ENCODE measurements at regions not wholly inside any gene's neighbourhood (a gene's known extent, or its start where the extent isn't known, plus 50 kb on each side); places are given as distances from the start of the nearest gene placed in this dataset.
"Not testable (repeated sequence)": the region's sequence is repeated elsewhere in the genome, so short reads cannot be mapped to it uniquely, and the experiment has no call there.

DNA sequence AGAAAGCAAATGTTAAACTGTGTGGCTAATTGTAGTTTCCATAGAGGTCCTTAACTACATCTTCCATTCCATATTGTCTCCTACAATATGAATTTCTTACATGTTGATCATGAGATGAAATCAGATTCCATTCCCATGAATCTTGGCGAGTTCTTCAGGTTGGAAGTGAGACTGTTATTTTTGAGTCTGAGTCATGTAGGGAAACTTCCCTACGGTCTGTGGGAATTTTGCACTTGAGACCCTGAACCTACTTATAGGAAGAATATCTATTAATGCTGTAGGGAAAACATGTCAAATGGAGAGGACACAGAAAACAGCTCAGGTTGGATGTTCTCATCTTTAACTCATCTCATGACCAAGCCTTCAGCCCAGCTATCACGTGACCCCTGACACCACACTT is 1226.0 kb downstream of the CDY2B start:
- Histone ChIP-seq H3K9me3 (no peaks in the 10 kb centered on the region), H3K4me1 (no peaks in the 10 kb centered on the region), H3K27ac (no peak overlapping the region), H3K4me3 (replicated peaks in 1 of 3) (no peak overlapping the region), H3K27me3 (no peaks in the 10 kb centered on the region), H3K36me3 (no peaks in the 10 kb centered on the region)
- 78 to 83% methylated on average over 3 of the region's 3 CpGs for WGBS, 2 donors
- intact Hi-C loops (cut with DNase I): no loop called here
- no peak for DNase-seq
- TF ChIP-seq POLR2A (IDR thresholded peaks at IDR 0.05): no peak
- TF ChIP-seq, protein P1, sequence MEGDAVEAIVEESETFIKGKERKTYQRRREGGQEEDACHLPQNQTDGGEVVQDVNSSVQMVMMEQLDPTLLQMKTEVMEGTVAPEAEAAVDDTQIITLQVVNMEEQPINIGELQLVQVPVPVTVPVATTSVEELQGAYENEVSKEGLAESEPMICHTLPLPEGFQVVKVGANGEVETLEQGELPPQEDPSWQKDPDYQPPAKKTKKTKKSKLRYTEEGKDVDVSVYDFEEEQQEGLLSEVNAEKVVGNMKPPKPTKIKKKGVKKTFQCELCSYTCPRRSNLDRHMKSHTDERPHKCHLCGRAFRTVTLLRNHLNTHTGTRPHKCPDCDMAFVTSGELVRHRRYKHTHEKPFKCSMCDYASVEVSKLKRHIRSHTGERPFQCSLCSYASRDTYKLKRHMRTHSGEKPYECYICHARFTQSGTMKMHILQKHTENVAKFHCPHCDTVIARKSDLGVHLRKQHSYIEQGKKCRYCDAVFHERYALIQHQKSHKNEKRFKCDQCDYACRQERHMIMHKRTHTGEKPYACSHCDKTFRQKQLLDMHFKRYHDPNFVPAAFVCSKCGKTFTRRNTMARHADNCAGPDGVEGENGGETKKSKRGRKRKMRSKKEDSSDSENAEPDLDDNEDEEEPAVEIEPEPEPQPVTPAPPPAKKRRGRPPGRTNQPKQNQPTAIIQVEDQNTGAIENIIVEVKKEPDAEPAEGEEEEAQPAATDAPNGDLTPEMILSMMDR (IDR thresholded peaks at IDR 0.05): no peak

DNA sequence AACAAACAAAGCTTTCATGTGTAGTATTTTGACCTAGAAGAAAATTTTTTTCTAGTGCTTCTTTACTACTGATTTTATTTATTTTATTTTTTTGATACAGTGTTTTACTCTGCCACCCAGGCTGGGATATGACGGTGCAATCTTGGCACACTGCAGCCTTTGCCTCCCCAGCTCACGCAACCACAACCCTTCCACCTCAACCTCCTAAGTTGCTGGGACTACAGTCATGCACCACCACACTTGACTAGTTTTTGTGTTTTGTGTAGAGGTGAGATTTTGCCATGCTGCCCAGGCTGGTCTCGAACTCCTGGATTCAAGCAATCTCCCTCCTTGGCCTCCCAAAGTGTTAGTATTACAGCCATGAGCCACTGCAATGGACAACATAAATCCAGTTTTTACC is 1234.0 kb downstream of the CDY2B start:
- TF ChIP-seq POLR2A (IDR thresholded peaks at IDR 0.05): no peak
- TF ChIP-seq, protein P1 (IDR thresholded peaks at IDR 0.05): no peak

DNA sequence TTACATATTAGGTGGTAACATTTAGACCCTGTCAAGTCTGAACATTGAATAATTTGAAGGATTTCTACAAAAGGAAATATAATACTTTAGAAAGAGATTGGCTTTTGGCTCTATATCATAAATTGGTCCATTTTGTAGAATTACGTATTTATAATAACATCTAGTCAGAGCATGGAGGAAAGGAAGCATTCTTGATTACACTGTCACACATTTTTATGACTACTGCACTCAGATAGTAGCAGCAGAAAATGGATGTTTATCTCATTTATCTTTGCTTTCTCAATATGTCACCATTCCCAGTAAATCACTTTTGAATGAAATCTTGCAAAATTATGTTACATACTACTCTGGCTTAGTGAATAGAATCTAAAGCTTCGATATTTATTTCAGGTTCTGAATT is 1234.6 kb downstream of the CDY2B start:
- H3K9me3 ChIP-seq: no peaks in the 10 kb centered on the region
- TF ChIP-seq, protein P1 (IDR thresholded peaks at IDR 0.05): no peak
- no peak for TF ChIP-seq POLR2A (IDR thresholded peaks at IDR 0.05)
- no peaks in the 10 kb centered on the region for H3K27me3 ChIP-seq
- H3K4me1 ChIP-seq: no peaks in the 10 kb centered on the region
- intact Hi-C loops (cut with DNase I): no loop called here
- DNase-seq: no peak
- no peak overlapping the region for H3K4me3 ChIP-seq (replicated peaks in 1 of 3)
- no peaks in the 10 kb centered on the region for H3K36me3 ChIP-seq
- H3K27ac ChIP-seq: no peak overlapping the region
- 88 to 93% methylated on average over 2 of the region's 2 CpGs for WGBS, 2 donors

More for the DNA sequence above, 1234.0 kb downstream of the CDY2B start:
- Histone ChIP-seq H3K9me3 (no peaks in the 10 kb centered on the region), H3K4me1 (no peaks in the 10 kb centered on the region), H3K27me3 (no peaks in the 10 kb centered on the region), H3K4me3 (replicated peaks in 1 of 3) (no peak overlapping the region), H3K27ac (no peak overlapping the region), H3K36me3 (no peaks in the 10 kb centered on the region)
- DNase-seq: no peak
- intact Hi-C loops (cut with DNase I): no loop called here
- WGBS, 2 donors: 70% methylated on average over 3 of the region's 3 CpGs

DNA sequence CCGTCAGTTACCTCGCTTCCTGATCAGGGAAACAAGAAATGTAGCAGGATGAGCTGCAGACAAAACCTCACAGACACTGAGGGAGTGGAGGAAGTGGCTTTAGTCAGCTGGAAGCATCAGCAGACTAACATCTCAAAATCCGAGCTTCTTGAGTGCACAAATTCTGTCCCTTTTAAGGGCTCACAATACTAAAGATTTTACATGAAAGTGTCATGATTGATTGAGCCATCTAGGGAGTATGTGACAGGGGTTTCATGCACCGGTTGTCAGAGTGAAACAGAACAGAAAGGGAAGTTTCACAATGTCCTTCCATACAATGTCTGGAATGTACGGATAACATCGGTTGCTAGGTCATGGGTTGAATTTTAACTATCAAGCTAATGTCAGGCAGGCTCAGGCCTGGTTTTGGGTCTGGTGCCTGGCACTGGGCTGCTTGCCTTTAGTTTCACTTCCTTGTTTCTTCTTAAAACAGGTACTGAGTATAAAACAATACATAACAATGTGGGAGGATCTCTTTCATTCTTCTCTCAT is 1235.7 kb downstream of the CDY2B start:
- Histone ChIP-seq H3K36me3 (no peaks in the 10 kb centered on the region), H3K4me3 (replicated peaks in 1 of 3) (no peak overlapping the region), H3K9me3 (no peaks in the 10 kb centered on the region), H3K4me1 (no peaks in the 10 kb centered on the region), H3K27ac (no peak overlapping the region), H3K27me3 (no peaks in the 10 kb centered on the region)
- no peak for TF ChIP-seq POLR2A (IDR thresholded peaks at IDR 0.05)
- TF ChIP-seq, protein P1 (IDR thresholded peaks at IDR 0.05): no peak
- no peak for DNase-seq
- 78 to 86% methylated on average over 4 to 6 of the region's 6 CpGs for WGBS, 2 donors
- intact Hi-C loops (cut with DNase I): no loop called here

DNA sequence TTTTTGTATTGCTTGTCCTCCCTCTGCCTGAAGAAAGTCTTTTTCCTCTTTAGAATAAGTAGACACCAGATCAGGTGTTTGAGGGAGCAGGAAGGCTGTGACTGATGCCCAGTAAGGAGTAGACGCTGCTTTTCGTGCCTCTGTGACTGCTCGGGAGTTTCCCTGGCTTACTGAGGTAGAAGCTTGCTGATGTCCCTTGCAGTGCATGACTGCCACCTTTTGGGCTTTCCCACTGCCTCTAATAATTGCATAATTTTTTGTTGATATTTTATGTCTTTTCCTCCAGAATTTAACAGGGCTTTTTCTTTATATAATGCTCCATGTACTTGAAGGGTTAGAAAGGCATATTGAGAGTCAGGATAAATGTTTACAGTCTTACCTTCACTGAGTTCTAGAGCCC is 1240.2 kb downstream of the CDY2B start:
- Histone ChIP-seq H3K4me1 (no peaks in the 10 kb centered on the region), H3K27ac (no peak overlapping the region), H3K27me3 (no peaks in the 10 kb centered on the region), H3K4me3 (replicated peaks in 1 of 3) (no peak overlapping the region), H3K36me3 (no peaks in the 10 kb centered on the region), H3K9me3 (no peaks in the 10 kb centered on the region)
- TF ChIP-seq POLR2A (IDR thresholded peaks at IDR 0.05): no peak
- TF ChIP-seq, protein P1 (IDR thresholded peaks at IDR 0.05): peak in 2 of 6 experiments; percentile 52 to 63
- peak; percentile 48 to 63 for DNase-seq
- intact Hi-C loops (cut with DNase I): no loop called here
- WGBS, 2 donors: 6 to 17% methylated on average over 3 of the region's 3 CpGs

DNA sequence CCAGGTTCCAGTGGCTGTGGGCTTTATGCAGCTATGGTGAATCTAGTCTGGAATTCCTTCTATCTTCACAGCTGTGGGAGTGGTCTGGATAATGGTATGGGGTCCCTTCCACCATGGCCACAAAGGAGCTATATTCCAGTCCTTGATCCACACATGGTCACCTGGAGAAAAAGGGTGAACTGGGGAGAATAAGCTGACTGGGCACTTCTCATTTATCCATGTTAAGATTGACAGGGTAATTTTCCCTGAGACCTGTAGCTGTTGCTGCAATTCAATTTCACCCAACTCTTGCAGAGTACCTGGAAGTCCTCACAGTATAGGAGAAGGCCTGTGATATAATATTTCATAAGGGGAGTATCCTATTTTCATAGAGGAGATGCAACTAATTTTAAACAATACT is 1241.3 kb downstream of the CDY2B start:
- H3K9me3 ChIP-seq; H3K4me1 ChIP-seq; H3K27me3 ChIP-seq; intact Hi-C loops (cut with DNase I); H3K27ac ChIP-seq; H3K4me3 ChIP-seq (replicated peaks in 1 of 3); H3K36me3 ChIP-seq; DNase-seq: not testable (repeated sequence)
